ENCODE measurements at regions not wholly inside any gene's neighbourhood (a gene's known extent, or its start where the extent isn't known, plus 50 kb on each side); places are given as distances from the start of the nearest gene placed in this dataset.
"Not testable (repeated sequence)": the region's sequence is repeated elsewhere in the genome, so short reads cannot be mapped to it uniquely, and the experiment has no call there.

DNA sequence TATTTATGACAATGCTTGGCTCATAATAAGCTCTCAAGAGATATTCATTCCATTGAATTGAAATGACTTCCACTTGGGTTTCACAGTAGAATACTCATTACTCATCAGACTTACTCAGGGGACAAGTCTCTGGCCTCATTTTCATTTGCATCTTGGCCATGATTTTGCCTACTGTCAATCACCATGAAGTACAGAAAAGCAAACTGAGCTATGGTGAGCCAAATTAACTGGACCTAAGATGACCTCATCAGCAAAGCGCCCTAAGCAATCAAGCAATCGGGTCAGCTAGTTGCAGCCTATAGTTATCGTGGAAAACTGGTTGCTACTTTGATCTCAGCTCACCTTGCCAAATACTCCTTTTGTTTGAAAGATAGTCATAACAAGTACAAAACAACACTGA is 494.7 kb upstream of the SLC35B3 start:
- intact Hi-C loops (cut with micrococcal nuclease), result no loop called here
- H2AFZ ChIP-seq (ENCODE audit: low read length), result no peak overlapping the region
- no peak for ATAC-seq

DNA sequence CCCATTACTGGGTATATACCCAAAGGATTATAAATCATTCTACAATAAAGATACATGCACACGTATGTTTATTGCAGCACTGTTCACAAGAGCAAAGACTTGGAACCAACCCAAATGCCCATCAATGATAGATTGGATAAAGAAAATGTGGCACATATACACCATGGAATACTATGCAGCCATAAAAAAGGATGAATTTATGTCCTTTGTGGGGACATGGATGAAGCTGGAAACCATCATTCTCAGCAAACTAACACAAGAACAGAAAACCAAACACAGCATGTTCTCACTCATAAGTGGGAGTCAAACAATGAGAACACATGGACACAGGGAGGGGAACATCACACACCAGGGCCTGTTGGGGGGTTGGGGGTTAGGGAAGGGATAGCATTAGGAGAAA is 484.9 kb upstream of the SLC35B3 start:
- CTCF ChIA-PET; H3K9me3 ChIP-seq (ENCODE audit: low read length); DNase-seq; H3K4me1 ChIP-seq (ENCODE audit: insufficient read depth, low read length); H4K20me1 ChIP-seq (ENCODE audit: low read length); H3F3A ChIP-seq (ENCODE audit: low read length, unreplicated experiment); ATAC-seq; intact Hi-C loops (cut with micrococcal nuclease); H3K36me3 ChIP-seq (ENCODE audit: low read depth, low read length); H3K79me2 ChIP-seq (ENCODE audit: low read length); H3K4me3 ChIP-seq (ENCODE audit: low read length); H2AFZ ChIP-seq (ENCODE audit: low read length); H3K27ac ChIP-seq (ENCODE audit: low read length); POLR2A ChIA-PET (ENCODE audit: unreplicated experiment); BruUV-seq (replicated peaks); H3K4me2 ChIP-seq (ENCODE audit: low read length); H3K9me2 ChIP-seq (replicated peaks; ENCODE audit: low read length); H3K9ac ChIP-seq (ENCODE audit: low read length): not testable (repeated sequence)
- H3K27me3 ChIP-seq (ENCODE audit: low read length), result peaks cover 11% of the 10 kb centered on the region

More for the DNA sequence above, 494.7 kb upstream of the SLC35B3 start:
- Histone ChIP-seq H3F3A (ENCODE audit: low read length, unreplicated experiment) (no peaks in the 10 kb centered on the region), H3K4me1 (ENCODE audit: insufficient read depth, low read length) (no peaks in the 10 kb centered on the region), H3K9me3 (ENCODE audit: low read length) (no peaks in the 10 kb centered on the region), H4K20me1 (ENCODE audit: low read length) (no peaks in the 10 kb centered on the region), H3K9ac (ENCODE audit: low read length) (no peak overlapping the region), H3K79me2 (ENCODE audit: low read length) (no peaks in the 10 kb centered on the region), H3K4me3 (ENCODE audit: low read length) (no peak overlapping the region), H3K4me2 (ENCODE audit: low read length) (no peak overlapping the region), H3K27ac (ENCODE audit: low read length) (no peak overlapping the region), H3K9me2 (replicated peaks; ENCODE audit: low read length) (no peaks in the 10 kb centered on the region), H3K36me3 (ENCODE audit: low read depth, low read length) (no peaks in the 10 kb centered on the region), H3K27me3 (ENCODE audit: low read length) (peaks cover 14% of the 10 kb centered on the region)
- ChIA-PET CTCF (no interaction called here), POLR2A (ENCODE audit: unreplicated experiment) (no interaction called here)
- DNase-seq, result no peak
- BruUV-seq (replicated peaks), result no TSS peak
- TF ChIP-seq EZH2 (IDR thresholded peaks at IDR 0.05; ENCODE audit: low read length, unreplicated experiment), result no peak
- TF ChIP-seq EZH2phosphoT487 (IDR thresholded peaks at IDR 0.05; ENCODE audit: borderline replicate concordance, low read length), result no peak
- TF ChIP-seq, protein P1, sequence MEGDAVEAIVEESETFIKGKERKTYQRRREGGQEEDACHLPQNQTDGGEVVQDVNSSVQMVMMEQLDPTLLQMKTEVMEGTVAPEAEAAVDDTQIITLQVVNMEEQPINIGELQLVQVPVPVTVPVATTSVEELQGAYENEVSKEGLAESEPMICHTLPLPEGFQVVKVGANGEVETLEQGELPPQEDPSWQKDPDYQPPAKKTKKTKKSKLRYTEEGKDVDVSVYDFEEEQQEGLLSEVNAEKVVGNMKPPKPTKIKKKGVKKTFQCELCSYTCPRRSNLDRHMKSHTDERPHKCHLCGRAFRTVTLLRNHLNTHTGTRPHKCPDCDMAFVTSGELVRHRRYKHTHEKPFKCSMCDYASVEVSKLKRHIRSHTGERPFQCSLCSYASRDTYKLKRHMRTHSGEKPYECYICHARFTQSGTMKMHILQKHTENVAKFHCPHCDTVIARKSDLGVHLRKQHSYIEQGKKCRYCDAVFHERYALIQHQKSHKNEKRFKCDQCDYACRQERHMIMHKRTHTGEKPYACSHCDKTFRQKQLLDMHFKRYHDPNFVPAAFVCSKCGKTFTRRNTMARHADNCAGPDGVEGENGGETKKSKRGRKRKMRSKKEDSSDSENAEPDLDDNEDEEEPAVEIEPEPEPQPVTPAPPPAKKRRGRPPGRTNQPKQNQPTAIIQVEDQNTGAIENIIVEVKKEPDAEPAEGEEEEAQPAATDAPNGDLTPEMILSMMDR (conservative IDR thresholded peaks at IDR 0.05; ENCODE audit: low read depth, low read length), result no peak

DNA sequence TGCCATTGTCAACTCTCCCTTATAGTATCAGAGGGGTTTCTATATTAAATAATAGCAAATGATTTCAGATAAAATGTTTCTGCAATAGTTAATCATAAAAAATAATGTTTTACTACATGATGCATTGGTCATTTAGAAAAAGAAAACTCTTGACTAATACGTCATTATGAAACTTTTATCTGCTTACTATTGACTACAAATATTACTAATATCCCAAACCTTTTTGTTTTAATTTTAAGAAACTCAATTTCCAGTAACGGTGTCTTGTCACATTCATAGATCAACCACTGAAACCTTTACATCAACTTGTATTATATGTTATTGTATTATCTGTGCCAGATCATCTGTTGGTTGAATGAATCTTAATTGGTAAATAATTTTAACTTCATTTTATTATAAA is 482.9 kb upstream of the SLC35B3 start:
- no TSS peak for BruUV-seq (replicated peaks)
- CTCF ChIA-PET, result no interaction called here
- POLR2A ChIA-PET (ENCODE audit: unreplicated experiment), result no interaction called here

More for the DNA sequence above, 482.9 kb upstream of the SLC35B3 start:
- intact Hi-C loops (cut with micrococcal nuclease), result no loop called here
- H3K9me3 ChIP-seq (ENCODE audit: low read length), result no peaks in the 10 kb centered on the region
- TF ChIP-seq, protein P1 (conservative IDR thresholded peaks at IDR 0.05; ENCODE audit: low read depth, low read length), result no peak
- no peak for TF ChIP-seq EZH2phosphoT487 (IDR thresholded peaks at IDR 0.05; ENCODE audit: borderline replicate concordance, low read length)
- TF ChIP-seq EZH2 (IDR thresholded peaks at IDR 0.05; ENCODE audit: low read length, unreplicated experiment), result no peak
- H3K27ac ChIP-seq (ENCODE audit: low read length), result no peak overlapping the region
- no peak overlapping the region for H3K4me3 ChIP-seq (ENCODE audit: low read length)
- ATAC-seq (no peak), DNase-seq (no peak)
- no peak overlapping the region for H2AFZ ChIP-seq (ENCODE audit: low read length)
- H4K20me1 ChIP-seq (ENCODE audit: low read length), result no peaks in the 10 kb centered on the region
- no peak overlapping the region for H3K4me2 ChIP-seq (ENCODE audit: low read length)
- no peak overlapping the region for H3K9ac ChIP-seq (ENCODE audit: low read length)
- no peaks in the 10 kb centered on the region for H3K36me3 ChIP-seq (ENCODE audit: low read depth, low read length)
- H3K79me2 ChIP-seq (ENCODE audit: low read length), result no peaks in the 10 kb centered on the region
- H3K27me3 ChIP-seq (ENCODE audit: low read length), result peaks cover 18% of the 10 kb centered on the region
- H3F3A ChIP-seq (ENCODE audit: low read length, unreplicated experiment), result no peaks in the 10 kb centered on the region
- no peaks in the 10 kb centered on the region for H3K9me2 ChIP-seq (replicated peaks; ENCODE audit: low read length)
- no peaks in the 10 kb centered on the region for H3K4me1 ChIP-seq (ENCODE audit: insufficient read depth, low read length)

Data from PC-3 (cell line).